ENCODE measurements at regions not wholly inside any gene's neighbourhood (a gene's known extent, or its start where the extent isn't known, plus 50 kb on each side); places are given as distances from the start of the nearest gene placed in this dataset.

GRCh38 chr11:92317721-92318120, 93.1 kb downstream of the FAT3 start:
- peaks cover 17% of the 10 kb centered on the region for H3K4me1 Mint-ChIP-seq (ENCODE audit: insufficient read depth, unreplicated experiment)
- no peak overlapping the region for H3K4me3 Mint-ChIP-seq (ENCODE audit: unreplicated experiment)
- no peaks in the 10 kb centered on the region for H3K9me3 Mint-ChIP-seq (ENCODE audit: unreplicated experiment)
- TF ChIP-seq CTCF (IDR thresholded peaks at IDR 0.05; ENCODE audit: unreplicated experiment), result no peak
- no peaks in the 10 kb centered on the region for H3K36me3 Mint-ChIP-seq (ENCODE audit: insufficient read depth, unreplicated experiment)
- BruUV-seq (replicated peaks), result no TSS peak
- no peak for DNase-seq (ENCODE audit: unreplicated experiment)
- H3K27ac Mint-ChIP-seq (ENCODE audit: low read depth, unreplicated experiment), result no peak overlapping the region
- intact Hi-C loops (cut with micrococcal nuclease), result no loop called here
- H3K27me3 Mint-ChIP-seq (ENCODE audit: insufficient read depth, unreplicated experiment), result no peaks in the 10 kb centered on the region
- ChIA-PET CTCF (no interaction called here), POLR2A (no interaction called here)

GRCh38 chr11:92322225-92322624, 97.6 kb downstream of the FAT3 start:
- H3K9me3 Mint-ChIP-seq (ENCODE audit: unreplicated experiment), result no peaks in the 10 kb centered on the region
- POLR2A ChIA-PET, result no interaction called here

GRCh38 chr11:92324890-92325289, 100.3 kb downstream of the FAT3 start:
- DNase-seq (ENCODE audit: unreplicated experiment), result no peak
- intact Hi-C loops (cut with micrococcal nuclease), result no loop called here
- ChIA-PET CTCF (interaction anchor here (0.8 kb wide), 1 partner anchor 17 kb away, joined by 3 read pairs; no protein-coding TSS in a partner anchor), POLR2A (interaction anchor here (0.6 kb wide), 1 partner anchor 18 kb away, joined by 4 read pairs; no protein-coding TSS in a partner anchor)
- no TSS peak for BruUV-seq (replicated peaks)
- Mint-ChIP-seq H3K36me3 (ENCODE audit: insufficient read depth, unreplicated experiment) (peaks cover 5% of the 10 kb centered on the region), H3K4me1 (ENCODE audit: insufficient read depth, unreplicated experiment) (peaks cover 10% of the 10 kb centered on the region), H3K4me3 (ENCODE audit: unreplicated experiment) (no peak overlapping the region), H3K27ac (ENCODE audit: low read depth, unreplicated experiment) (no peak overlapping the region), H3K9me3 (ENCODE audit: unreplicated experiment) (no peaks in the 10 kb centered on the region), H3K27me3 (ENCODE audit: insufficient read depth, unreplicated experiment) (no peaks in the 10 kb centered on the region)
- TF ChIP-seq CTCF (IDR thresholded peaks at IDR 0.05; ENCODE audit: unreplicated experiment), result no peak

More at GRCh38 chr11:92322225-92322624, 97.6 kb downstream of the FAT3 start:
- peak; percentile 55 for DNase-seq (ENCODE audit: unreplicated experiment)
- CTCF ChIA-PET, result no interaction called here
- H3K4me3 Mint-ChIP-seq (ENCODE audit: unreplicated experiment), result no peak overlapping the region
- intact Hi-C loops (cut with micrococcal nuclease), result no loop called here
- H3K4me1 Mint-ChIP-seq (ENCODE audit: insufficient read depth, unreplicated experiment), result peaks cover 5% of the 10 kb centered on the region
- no peaks in the 10 kb centered on the region for H3K27me3 Mint-ChIP-seq (ENCODE audit: insufficient read depth, unreplicated experiment)
- TF ChIP-seq CTCF (IDR thresholded peaks at IDR 0.05; ENCODE audit: unreplicated experiment), result no peak
- no TSS peak for BruUV-seq (replicated peaks)
- H3K36me3 Mint-ChIP-seq (ENCODE audit: insufficient read depth, unreplicated experiment), result peaks cover 5% of the 10 kb centered on the region
- H3K27ac Mint-ChIP-seq (ENCODE audit: low read depth, unreplicated experiment), result no peak overlapping the region

- Mint-ChIP-seq H3K4me1 (ENCODE audit: insufficient read depth, unreplicated experiment) (peaks cover 15% of the 10 kb centered on the region), H3K36me3 (ENCODE audit: insufficient read depth, unreplicated experiment) (peaks cover 9% of the 10 kb centered on the region), H3K27me3 (ENCODE audit: insufficient read depth, unreplicated experiment) (no peaks in the 10 kb centered on the region), H3K9me3 (ENCODE audit: unreplicated experiment) (no peaks in the 10 kb centered on the region), H3K27ac (ENCODE audit: low read depth, unreplicated experiment) (no peak overlapping the region), H3K4me3 (ENCODE audit: unreplicated experiment) (no peak overlapping the region)
- no peak for TF ChIP-seq CTCF (IDR thresholded peaks at IDR 0.05; ENCODE audit: unreplicated experiment)
- no peak for DNase-seq (ENCODE audit: unreplicated experiment)
- no TSS peak for BruUV-seq (replicated peaks)
- intact Hi-C loops (cut with micrococcal nuclease), result no loop called here
- CTCF ChIA-PET, result interaction anchor here (0.6 to 0.8 kb wide), 2 partner anchors 18 to 450 kb away, joined by 3 read pairs; no protein-coding TSS in a partner anchor
- POLR2A ChIA-PET, result interaction anchor here (0.6 kb wide), 1 partner anchor 18 kb away, joined by 4 read pairs; no protein-coding TSS in a partner anchor
These were observed 100.8 kb downstream of the FAT3 start for GRCh38 chr11:92325416-92325815.
